Natural killer cell (primary cell): ENCODE measurements at regions not wholly inside any gene's neighbourhood (a gene's known extent, or its start where the extent isn't known, plus 50 kb on each side); places are given as distances from the start of the nearest gene placed in this dataset.

Experiments
- ATAC-seq, 3 donors: fragments of 150-1000 bp in 2 of 3; fragments of 200-7000 bp in 1 of 3; cut with Tn5 transposase; 1 replicate in 1 of 3; 2 replicates in 2 of 3; pipeline ENCODE4 v1.10.0; 2021; ENCODE audit warnings: mild to moderate bottlenecking in 2 of 3, moderate library complexity in 2 of 3
- DNase-seq, 2 donors: peaks; one replicate each; pipeline versions ENCODE4 v3.0.0 to v3.0.0-alpha.2; 2013 to 2021; ENCODE audit warnings: mixed read lengths in 1 of 2
- H3K27ac ChIP-seq: one replicate; pipeline ENCODE4 v1.5.1; 2013; ENCODE audit warnings: mild to moderate bottlenecking, low read length
- H3K27me3 ChIP-seq: one replicate; pipeline ENCODE4 v1.6.1; 2013; ENCODE audit warnings: low read length; ENCODE audit not compliant: control insufficient read depth, insufficient read depth
- H3K36me3 ChIP-seq: one replicate; pipeline ENCODE4 v1.6.1; 2013; ENCODE audit warnings: low read length; ENCODE audit not compliant: control insufficient read depth, insufficient read depth
- H3K4me1 ChIP-seq: one replicate; pipeline ENCODE4 v1.6.1; 2013; ENCODE audit warnings: low read length; ENCODE audit not compliant: control insufficient read depth, insufficient read depth
- H3K4me3 ChIP-seq: one replicate; pipeline ENCODE4 v1.5.1; 2013; ENCODE audit warnings: low read length
- H3K9me3 ChIP-seq: one replicate; pipeline ENCODE4 v1.6.1; 2013; ENCODE audit warnings: low read length; ENCODE audit not compliant: control insufficient read depth, insufficient read depth
- H3K27ac Mint-ChIP-seq, 2 donors: one replicate each; pipeline ENCODE4 v1.8.0; 2022; ENCODE audit warnings: mild to moderate bottlenecking in 2 of 2, mixed read lengths in 2 of 2, moderate library complexity in 1 of 2
- H3K27me3 Mint-ChIP-seq, 2 donors: one replicate each; pipeline ENCODE4 v1.8.0; 2022; ENCODE audit warnings: low read depth in 2 of 2, mixed read lengths in 2 of 2
- H3K36me3 Mint-ChIP-seq: one replicate; pipeline ENCODE4 v1.8.0; 2022; ENCODE audit warnings: mixed read lengths
- H3K4me1 Mint-ChIP-seq, 2 donors: one replicate each; pipeline ENCODE4 v1.8.0; 2022; ENCODE audit warnings: mixed read lengths in 2 of 2
- H3K4me3 Mint-ChIP-seq: one replicate; pipeline ENCODE4 v1.8.0; 2022; ENCODE audit warnings: mild to moderate bottlenecking, moderate library complexity, mixed read lengths
- H3K9me3 Mint-ChIP-seq, 2 donors: one replicate each; pipeline ENCODE4 v1.8.0; 2022; ENCODE audit warnings: mixed read lengths in 2 of 2
- WGBS: methylation state at CpG from one replicate; pipeline ENCODE4 v1.1.7; 2013; ENCODE audit warnings: missing lambda C conversion rate; ENCODE audit not compliant: insufficient coverage; 5-methylcytosine and 5-hydroxymethylcytosine counted together
- intact Hi-C: fragments of 100-400 bp; cut with micrococcal nuclease; formaldehyde crosslinking; loops from one replicate; pipeline ENCODE4 v1.14.2; 2022
- TF ChIP-seq, protein P1 (sequence below): fragments of 200-600 bp; IDR thresholded peaks from one replicate; pipeline ENCODE4 v1.8.0; 2022; ENCODE audit warnings: antibody characterized with exemption

DNA sequence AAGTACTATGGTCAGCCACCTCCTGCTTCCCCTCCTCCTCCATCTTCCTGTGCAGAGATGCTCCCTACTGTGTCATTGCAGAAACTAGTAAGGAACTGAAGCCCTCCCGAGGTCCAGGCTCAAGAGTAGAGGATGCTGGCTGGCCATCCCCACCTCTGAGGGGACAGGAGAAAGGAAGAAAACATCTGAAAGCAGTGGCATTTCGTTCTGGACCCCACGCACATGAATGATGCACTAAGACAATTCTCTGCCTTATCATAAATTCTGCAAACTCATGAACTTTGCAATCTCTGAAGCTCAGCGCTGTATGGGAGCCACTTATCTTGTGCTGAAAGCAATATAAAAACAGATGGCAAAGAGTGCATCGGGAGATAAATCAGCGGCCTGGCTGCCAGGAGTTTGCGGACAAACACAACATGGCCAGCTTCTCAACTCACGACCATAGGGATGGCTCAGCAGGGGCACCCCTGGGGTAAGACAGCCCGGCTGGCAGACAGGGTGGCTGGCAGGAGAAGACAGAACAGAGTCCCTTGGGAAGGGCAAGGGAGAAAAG lies 306.4 kb downstream of the NXPE2 start:
- ATAC-seq, result no peak
- WGBS, result 84% methylated on average over 9 of the region's 9 CpGs

DNA sequence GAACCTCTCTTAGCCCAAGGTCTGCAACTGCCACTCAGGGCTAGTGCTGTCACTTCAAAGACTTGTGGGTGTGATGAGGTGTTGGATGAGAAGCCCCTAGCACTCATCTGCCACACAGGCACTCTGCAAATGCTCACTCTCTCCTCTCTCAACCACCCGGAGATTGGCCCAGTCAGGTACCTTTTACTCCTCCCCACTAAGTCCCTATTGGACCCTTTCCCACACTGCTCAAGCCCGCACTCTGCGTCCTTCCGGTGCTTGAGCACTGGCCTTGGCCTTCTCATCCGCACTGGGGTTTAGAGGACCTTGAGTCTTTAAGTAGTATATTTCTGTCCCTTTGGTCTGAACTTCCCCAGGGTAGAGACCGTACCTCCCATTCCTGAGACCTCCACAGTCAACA lies 308.0 kb downstream of the NXPE2 start:
- Histone ChIP-seq H3K27me3 (no peaks in the 10 kb centered on the region), H3K9me3 (no peaks in the 10 kb centered on the region), H3K4me3 (no peak overlapping the region), H3K4me1 (no peaks in the 10 kb centered on the region), H3K27ac (no peak overlapping the region), H3K36me3 (no peaks in the 10 kb centered on the region)
- Mint-ChIP-seq H3K4me1 (no peaks in the 10 kb centered on the region), H3K4me3 (no peak overlapping the region), H3K9me3 (no peaks in the 10 kb centered on the region), H3K27ac (no peak overlapping the region), H3K36me3 (no peaks in the 10 kb centered on the region), H3K27me3 (no peaks in the 10 kb centered on the region)
- intact Hi-C loops, result no loop called here
- TF ChIP-seq, protein P1, sequence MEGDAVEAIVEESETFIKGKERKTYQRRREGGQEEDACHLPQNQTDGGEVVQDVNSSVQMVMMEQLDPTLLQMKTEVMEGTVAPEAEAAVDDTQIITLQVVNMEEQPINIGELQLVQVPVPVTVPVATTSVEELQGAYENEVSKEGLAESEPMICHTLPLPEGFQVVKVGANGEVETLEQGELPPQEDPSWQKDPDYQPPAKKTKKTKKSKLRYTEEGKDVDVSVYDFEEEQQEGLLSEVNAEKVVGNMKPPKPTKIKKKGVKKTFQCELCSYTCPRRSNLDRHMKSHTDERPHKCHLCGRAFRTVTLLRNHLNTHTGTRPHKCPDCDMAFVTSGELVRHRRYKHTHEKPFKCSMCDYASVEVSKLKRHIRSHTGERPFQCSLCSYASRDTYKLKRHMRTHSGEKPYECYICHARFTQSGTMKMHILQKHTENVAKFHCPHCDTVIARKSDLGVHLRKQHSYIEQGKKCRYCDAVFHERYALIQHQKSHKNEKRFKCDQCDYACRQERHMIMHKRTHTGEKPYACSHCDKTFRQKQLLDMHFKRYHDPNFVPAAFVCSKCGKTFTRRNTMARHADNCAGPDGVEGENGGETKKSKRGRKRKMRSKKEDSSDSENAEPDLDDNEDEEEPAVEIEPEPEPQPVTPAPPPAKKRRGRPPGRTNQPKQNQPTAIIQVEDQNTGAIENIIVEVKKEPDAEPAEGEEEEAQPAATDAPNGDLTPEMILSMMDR, result no peak
- ATAC-seq (no peak), DNase-seq (no peak)
- WGBS, result 93% methylated on average over 5 of the region's 6 CpGs

More for the DNA sequence above, 306.4 kb downstream of the NXPE2 start:
- no peak overlapping the region for H3K4me3 Mint-ChIP-seq
- Histone ChIP-seq H3K9me3 (no peaks in the 10 kb centered on the region), H3K4me1 (no peaks in the 10 kb centered on the region), H3K27ac (no peak overlapping the region), H3K27me3 (no peaks in the 10 kb centered on the region), H3K36me3 (no peaks in the 10 kb centered on the region), H3K4me3 (no peak overlapping the region)
- no peaks in the 10 kb centered on the region for H3K9me3 Mint-ChIP-seq
- TF ChIP-seq, protein P1, result no peak
- no peak for DNase-seq
- H3K27ac Mint-ChIP-seq, result no peak overlapping the region
- intact Hi-C loops, result no loop called here
- H3K4me1 Mint-ChIP-seq, result no peaks in the 10 kb centered on the region
- H3K36me3 Mint-ChIP-seq, result no peaks in the 10 kb centered on the region
- H3K27me3 Mint-ChIP-seq, result no peaks in the 10 kb centered on the region

DNA sequence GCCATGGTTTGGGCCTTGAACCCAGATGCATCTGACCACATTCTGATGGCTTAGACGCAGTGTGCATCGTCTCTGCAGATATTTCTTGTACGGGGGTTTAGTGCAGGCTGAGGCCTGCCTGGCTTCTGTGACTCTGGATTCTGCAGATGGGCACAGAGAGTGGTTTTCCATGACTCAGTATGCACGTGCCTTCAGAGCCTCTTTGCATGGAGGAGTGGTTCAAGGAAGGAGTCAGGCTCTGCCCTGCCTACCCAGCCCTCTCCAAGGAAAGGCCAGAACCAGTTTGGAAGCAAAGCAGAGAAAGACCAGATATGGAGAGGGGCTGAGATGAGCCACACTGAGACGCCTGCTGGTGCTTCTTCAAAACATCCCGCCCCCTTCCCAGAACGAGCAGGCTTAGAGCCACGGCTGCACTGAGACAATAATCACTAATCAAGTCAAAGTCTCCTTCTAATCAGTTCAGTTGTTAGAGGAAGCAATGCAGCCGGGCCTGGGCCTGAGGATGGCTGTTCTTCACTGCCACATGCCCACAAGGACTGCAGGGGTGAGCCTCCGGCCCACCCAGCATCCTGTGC lies 308.9 kb downstream of the NXPE2 start:
- Mint-ChIP-seq H3K27me3 (peaks cover 0 to 3% of the 10 kb centered on the region in 2 donors), H3K27ac (no peak overlapping the region), H3K4me1 (no peaks in the 10 kb centered on the region), H3K36me3 (no peaks in the 10 kb centered on the region), H3K9me3 (no peaks in the 10 kb centered on the region), H3K4me3 (no peak overlapping the region)
- ATAC-seq (no peak), DNase-seq (no peak)
- WGBS, result 70% methylated on average over 10 of the region's 10 CpGs
- no peaks in the 10 kb centered on the region for H3K36me3 ChIP-seq
- TF ChIP-seq, protein P1, result no peak
- no peaks in the 10 kb centered on the region for H3K27me3 ChIP-seq
- no peaks in the 10 kb centered on the region for H3K9me3 ChIP-seq
- H3K27ac ChIP-seq, result no peak overlapping the region
- H3K4me1 ChIP-seq, result no peaks in the 10 kb centered on the region
- intact Hi-C loops, result no loop called here
- H3K4me3 ChIP-seq, result no peak overlapping the region

DNA sequence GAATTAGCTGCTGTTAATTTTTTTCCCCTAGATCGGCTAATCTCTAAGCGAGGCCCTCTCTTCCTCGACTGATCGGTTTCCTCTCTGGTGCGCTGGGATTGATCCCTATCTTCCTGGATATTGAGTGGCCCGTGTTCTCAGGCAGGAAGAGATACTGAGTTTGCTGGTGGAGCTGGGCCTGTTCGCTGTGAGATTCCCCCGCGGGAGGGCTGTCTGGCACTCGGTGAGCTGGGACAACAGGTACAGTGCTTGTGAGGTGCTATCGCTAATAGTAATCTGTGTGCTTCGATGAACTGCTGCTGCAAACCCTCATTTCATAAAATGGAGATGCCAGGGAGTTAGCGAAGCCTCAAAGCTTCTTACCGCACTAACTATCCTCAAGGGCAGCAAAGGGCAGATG lies 310.3 kb downstream of the NXPE2 start:
- peaks cover 0 to 3% of the 10 kb centered on the region in 2 donors for H3K27me3 Mint-ChIP-seq
- TF ChIP-seq, protein P1, result no peak
- Histone ChIP-seq H3K4me1 (no peaks in the 10 kb centered on the region), H3K27ac (no peak overlapping the region), H3K4me3 (no peak overlapping the region), H3K9me3 (no peaks in the 10 kb centered on the region), H3K27me3 (no peaks in the 10 kb centered on the region), H3K36me3 (no peaks in the 10 kb centered on the region)
- no peaks in the 10 kb centered on the region for H3K36me3 Mint-ChIP-seq
- H3K4me3 Mint-ChIP-seq, result no peak overlapping the region
- H3K27ac Mint-ChIP-seq, result no peak overlapping the region
- no peak for ATAC-seq
- no peaks in the 10 kb centered on the region for H3K9me3 Mint-ChIP-seq
- intact Hi-C loops, result no loop called here
- no peak for DNase-seq
- no peaks in the 10 kb centered on the region for H3K4me1 Mint-ChIP-seq
- WGBS, result 77% methylated on average over 14 of the region's 14 CpGs
